Spleen (tissue), 7 donors: ENCODE measurements at regions not wholly inside any gene's neighbourhood (a gene's known extent, or its start where the extent isn't known, plus 50 kb on each side); places are given as distances from the start of the nearest gene placed in this dataset.

Experiments used
- CTCF ChIP-seq, 11 experiments: fragments of 200-600 bp in 7 of 11; fragments of 450-650 bp in 4 of 11; sonication (generic) in 4 of 11; IDR thresholded peaks in 8 of 11; conservative IDR thresholded peaks in 3 of 11; 1 replicate in 7 of 11; 2 replicates in 4 of 11; pipeline versions ENCODE4 v1.4.0 to v1.8.0; 2016 to 2021; ENCODE audit warnings: antibody characterized with exemption in 11 of 11, inconsistent platforms in 4 of 11, mild to moderate bottlenecking in 1 of 11
- POLR2A ChIP-seq, 3 donors: fragments of 450-650 bp; IDR thresholded peaks; one replicate each; pipeline ENCODE4 v1.5.1; 2017; ENCODE audit warnings: antibody characterized with exemption in 3 of 3, mild to moderate bottlenecking in 1 of 3
- POLR2AphosphoS5 ChIP-seq, 3 donors: sonication (generic); formaldehyde crosslinking; IDR thresholded peaks; one replicate each; pipeline ENCODE4 v1.5.1; 2017; ENCODE audit warnings: antibody characterized with exemption in 3 of 3
- donor health status: DM: no; HTN: no; CAD: no; lungs with moderate emphysema.
- donor health status: DM: no; HTN: no; CAD: no.
- donor health status: DM: no; HTN: no; CAD: no.

GRCh38 chr5:121174351-121174750, 677.3 kb upstream of the FTMT start:
- TF ChIP-seq CTCF (IDR thresholded peaks at IDR 0.05 in 8 of 11, conservative IDR thresholded peaks at IDR 0.05 in 3 of 11) = no peak
- TF ChIP-seq POLR2A (IDR thresholded peaks at IDR 0.05) = no peak
- no peak for TF ChIP-seq POLR2AphosphoS5 (IDR thresholded peaks at IDR 0.05)
